Right ventricle myocardium superior (tissue), 1 donor: ENCODE measurements at regions not wholly inside any gene's neighbourhood (a gene's known extent, or its start where the extent isn't known, plus 50 kb on each side); places are given as distances from the start of the nearest gene placed in this dataset.
A peak's percentile ranks its signal among the peaks of the same experiment; 100 is the strongest.

Source experiments
- ATAC-seq: fragments of 200-7000 bp; cut with Tn5 transposase; one replicate; pipeline ENCODE4 v1.9.1; 2020; ENCODE audit warnings: mild to moderate bottlenecking; ENCODE audit not compliant: poor library complexity
- DNase-seq: peaks from one replicate; pipeline ENCODE4 v3.0.0-alpha.2; 2020
- intact Hi-C: fragments of 100-400 bp; cut with DNase I; formaldehyde crosslinking; loops from one replicate; pipeline ENCODE4 v1.11.2; 2022
- donor health status: DM: no; HTN: yes; CAD: no; lungs with severe emphysema.

DNA sequence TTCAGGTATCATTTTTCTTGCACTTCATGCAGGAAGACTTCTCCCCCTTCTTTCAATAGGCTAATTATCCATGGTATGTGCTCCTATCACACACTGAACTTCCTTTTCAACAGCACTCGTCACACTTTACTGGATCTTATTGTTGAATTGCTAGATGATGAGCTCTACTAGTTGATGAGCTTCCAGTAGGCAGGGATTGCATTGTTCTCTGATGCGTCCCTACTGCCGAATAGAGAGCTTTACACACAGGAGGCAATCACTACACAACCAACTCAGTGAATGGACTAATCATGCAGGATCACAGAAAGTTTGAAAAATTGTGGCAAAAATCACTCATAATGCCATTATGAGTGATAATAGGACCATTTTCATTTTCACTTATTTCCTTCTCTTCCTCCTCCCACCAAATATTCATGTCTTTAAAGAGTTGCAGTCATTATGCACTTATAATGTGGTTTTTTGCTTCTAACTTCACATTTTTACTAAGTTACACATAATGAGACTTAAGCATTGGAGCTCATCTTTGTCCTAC is 128.1 kb upstream of the ZNF648 start:
- ATAC-seq (no peak), DNase-seq (no peak)
- intact Hi-C loops = loop anchor here (10.0 kb wide), 1 partner anchor 45 kb away; no protein-coding TSS in a partner anchor

DNA sequence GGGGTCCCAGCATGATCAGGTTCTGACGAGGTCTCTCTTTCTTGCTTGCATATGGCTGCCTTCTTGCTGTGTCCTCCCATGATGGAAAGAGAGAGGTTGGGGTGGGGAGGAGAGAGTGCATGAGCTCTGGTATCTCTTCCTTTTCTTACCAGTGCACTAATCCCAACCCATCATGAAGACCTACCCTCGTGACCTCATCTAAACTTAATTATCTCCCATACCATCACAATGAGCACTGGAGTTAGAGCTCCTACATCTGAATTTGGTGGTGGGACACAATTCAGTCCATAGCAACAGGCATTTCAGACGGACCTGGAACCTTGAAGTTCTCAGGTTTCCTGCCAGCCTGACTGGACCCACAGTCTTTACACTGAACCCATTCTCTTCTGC is 125.2 kb upstream of the ZNF648 start:
- intact Hi-C loops = no loop called here
- DNase-seq (no peak), ATAC-seq (no peak)

DNA sequence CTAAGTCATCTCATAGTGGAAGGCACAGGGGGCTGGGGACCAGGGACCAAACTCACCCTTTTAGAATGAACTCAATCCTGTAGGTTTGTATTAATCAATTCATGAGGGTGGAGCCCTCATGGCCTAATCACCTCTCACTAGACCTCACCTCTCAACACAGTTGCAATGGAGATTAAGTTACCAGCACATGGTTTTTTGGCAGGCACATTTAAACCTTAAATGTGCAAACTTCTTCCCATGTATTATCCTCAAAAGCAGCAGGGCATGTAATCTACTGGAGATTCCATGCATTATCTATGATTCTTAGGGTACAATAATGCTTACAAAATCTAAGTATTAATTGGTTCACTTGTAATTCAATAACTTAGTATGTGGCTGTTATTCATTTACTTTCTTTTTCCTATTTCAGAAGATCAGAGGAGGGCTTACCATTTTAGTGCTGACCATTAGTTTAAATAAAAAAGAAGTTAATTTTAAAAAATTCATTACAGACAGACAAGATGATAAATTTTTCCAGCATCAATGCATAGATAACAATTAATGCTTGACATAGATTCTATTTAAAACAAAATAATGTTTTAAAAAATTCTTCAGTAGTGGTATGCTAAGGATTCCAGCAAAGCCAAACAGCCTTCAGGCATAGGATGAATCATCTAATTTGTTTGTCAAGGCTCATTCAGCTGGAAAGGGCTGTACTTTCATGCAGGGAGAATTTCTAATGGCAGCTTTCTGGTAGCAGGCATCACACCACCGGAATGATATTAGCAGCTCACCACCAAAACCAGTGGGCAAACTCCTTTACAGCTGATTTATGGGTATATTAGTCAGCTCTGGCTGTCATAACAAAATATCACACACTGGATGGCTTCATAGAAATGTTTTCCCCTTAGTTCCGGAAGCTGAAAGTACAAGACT is 124.6 kb upstream of the ZNF648 start:
- ATAC-seq (no peak), DNase-seq (no peak)
- intact Hi-C loops = no loop called here

DNA sequence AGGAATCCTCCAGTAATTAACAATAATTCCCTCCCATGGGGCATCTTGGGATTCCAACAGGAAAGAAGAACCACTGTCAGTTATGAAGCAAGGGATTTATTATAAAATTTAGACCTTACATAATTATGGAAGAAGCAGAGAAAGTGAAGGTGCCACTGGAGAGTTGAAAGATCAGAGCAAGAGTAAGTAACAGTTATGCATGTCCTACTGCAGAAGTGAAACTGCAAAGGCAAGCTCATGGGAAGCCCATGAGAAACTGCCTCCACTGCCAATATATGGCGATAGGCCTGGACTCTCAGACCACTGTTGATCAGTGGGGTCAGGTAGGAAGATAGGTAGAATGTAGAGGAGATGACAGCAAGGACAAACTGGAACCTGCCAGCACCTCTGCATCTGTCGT is 123.6 kb upstream of the ZNF648 start:
- ATAC-seq = no peak
- no peak for DNase-seq
- intact Hi-C loops = no loop called here

DNA sequence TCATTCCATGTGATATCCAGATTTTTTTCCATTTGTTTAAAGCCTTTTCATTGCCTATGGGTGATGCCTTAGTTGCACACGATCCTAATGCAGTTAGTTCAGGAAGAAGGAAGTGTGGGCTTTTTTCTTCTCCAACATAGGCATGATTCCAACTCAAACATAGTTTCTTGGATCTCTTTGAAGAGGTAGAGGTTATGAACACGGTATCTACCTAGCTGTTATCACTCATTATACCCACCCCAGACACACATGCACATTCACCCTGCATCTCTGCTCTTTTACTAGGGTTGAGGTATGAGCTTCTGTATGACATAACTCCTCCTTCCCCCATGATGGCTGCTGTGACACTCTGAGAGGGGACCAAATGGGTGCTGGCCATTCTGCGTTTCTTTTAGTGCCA is 122.1 kb upstream of the ZNF648 start:
- DNase-seq = no peak
- intact Hi-C loops = no loop called here

DNA sequence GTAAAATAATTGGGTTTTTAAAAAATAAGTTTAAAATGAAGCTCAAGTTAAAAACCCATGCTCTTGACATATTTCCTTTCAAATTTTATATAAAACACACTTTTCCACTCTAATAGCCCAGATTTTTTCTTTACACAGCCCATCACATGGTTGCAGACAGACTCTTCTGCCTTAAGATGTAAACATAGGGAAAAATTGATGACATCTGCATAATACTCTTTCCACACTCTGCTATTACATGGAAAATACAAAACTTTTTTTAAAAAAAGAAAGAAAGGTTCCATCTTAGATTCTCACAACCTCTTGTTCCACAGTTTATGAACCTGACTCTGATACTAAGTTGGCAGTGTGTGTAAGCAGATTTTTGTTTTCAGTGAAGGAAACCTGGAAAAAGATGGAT is 120.8 kb upstream of the ZNF648 start:
- ATAC-seq = no peak
- intact Hi-C loops = no loop called here
- no peak for DNase-seq

More for the DNA sequence above, 122.1 kb upstream of the ZNF648 start:
- ATAC-seq = no peak

- intact Hi-C loops = no loop called here
- ATAC-seq (no peak), DNase-seq (no peak)
These were observed 119.7 kb upstream of the ZNF648 start for GRCh38 chr1:182181167-182181572.

GRCh38 chr1:182175361-182175931 is 113.9 kb upstream of the ZNF648 start:
- DNase-seq (no peak), ATAC-seq (peak; percentile 37)
- intact Hi-C loops = no loop called here

DNA sequence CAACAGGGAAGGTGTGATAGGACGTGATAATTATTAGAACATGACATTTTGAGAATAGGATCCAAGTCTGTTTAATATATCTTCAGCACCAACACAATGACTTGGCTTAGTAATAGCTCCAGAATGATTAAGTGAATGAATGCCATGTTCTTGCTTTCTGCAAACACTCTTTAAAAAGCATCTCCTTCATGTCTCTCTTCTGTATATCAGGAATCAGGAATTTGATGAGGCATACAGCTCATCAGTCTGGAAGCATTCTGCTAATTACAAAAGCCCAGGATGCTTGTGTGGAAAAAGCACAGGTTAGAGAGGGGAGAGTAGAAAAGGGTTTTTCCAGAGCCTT is 113.0 kb upstream of the ZNF648 start:
- no peak for DNase-seq
- intact Hi-C loops = no loop called here
- ATAC-seq = no peak

DNA sequence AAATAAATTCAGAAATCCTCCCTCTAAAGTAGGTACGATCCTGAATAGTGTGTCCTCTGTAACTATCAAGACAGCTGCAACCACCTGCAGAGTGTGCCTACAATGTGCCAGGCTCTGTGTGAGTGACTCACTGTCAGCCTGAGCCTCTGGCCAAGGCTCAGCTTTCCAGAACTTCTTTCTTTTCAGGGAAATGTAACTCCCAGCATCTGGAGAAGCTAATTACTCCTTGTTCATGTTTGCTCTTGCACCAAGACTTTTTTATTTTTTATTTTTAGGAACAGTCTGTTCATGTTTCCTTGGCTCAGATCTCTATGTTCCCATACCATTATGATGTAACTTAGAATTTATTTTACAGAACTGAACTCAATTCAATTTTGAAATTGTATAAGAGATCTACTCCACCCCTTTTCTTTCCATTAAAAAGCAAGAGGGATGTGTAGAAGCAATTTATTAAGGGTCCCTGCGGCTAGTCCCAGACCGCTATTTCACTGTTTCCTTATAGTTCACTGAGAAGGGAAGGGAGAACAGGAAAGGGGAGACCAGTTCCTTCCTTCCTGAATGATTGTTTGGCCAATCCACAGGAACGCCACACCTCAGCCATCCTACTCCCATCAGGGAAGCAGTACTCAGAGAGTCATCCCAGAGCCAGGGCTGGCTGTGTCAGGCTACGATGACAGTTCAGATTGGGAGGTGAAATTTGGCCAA is 112.4 kb upstream of the ZNF648 start:
- intact Hi-C loops = no loop called here
- peak; percentile 76 for ATAC-seq

GRCh38 chr1:182172699-182173098 is 111.2 kb upstream of the ZNF648 start:
- intact Hi-C loops = no loop called here
- no peak for DNase-seq
- no peak for ATAC-seq

More for the DNA sequence above, 112.4 kb upstream of the ZNF648 start:
- DNase-seq = no peak

DNA sequence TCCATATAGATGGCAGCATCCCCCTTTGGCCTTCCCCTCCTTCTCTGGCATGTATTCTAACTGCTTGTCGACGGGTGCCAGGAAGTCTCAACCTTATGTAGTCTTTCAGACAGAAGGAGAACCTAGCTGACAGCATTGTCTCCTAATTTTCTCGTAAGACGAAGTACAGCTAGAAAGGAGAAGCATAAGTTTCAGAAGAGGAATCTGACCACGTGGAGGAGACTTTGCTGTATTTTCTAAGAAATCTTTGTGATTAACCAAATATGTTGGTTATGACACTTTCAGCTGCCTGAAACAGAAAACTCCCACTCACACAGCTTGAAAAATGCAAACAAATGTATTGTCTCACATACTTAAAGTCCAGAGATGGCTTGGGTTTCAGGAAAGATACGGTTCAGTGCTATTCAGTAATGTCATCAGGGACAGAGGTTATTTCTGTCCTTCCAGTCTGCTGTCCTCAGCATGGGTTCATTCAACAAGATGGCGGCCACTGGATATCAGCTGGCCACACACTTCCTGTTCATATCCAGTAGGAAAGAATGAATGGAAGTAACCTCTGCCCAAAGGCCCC is 109.5 kb upstream of the ZNF648 start:
- intact Hi-C loops = no loop called here
- ATAC-seq (peak; percentile 28), DNase-seq (no peak)

GRCh38 chr1:182169203-182169602 is 107.7 kb upstream of the ZNF648 start:
- ATAC-seq = peak; percentile 14
- intact Hi-C loops = no loop called here
- peak; percentile 59 for DNase-seq

DNA sequence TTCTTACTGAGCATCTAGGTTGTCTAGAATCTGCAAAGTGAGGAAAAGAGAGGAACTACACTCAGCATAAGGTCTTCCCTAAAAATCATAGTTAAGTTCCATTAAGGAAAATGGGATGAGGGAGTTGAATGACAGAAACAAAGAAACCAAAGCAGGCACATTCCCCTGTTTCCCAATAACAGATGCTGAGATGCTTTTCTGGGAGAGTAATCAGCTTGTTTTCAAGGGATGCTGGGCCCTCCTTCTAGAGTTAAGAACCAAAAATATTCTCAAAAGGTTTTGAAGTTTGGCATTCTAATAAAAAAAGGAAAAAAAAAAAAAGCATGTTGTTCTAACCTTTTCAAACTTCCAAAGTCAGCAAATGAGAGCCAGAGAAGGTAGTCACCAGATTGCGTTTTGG is 105.2 kb upstream of the ZNF648 start:
- DNase-seq (no peak), ATAC-seq (no peak)
- intact Hi-C loops = no loop called here

DNA sequence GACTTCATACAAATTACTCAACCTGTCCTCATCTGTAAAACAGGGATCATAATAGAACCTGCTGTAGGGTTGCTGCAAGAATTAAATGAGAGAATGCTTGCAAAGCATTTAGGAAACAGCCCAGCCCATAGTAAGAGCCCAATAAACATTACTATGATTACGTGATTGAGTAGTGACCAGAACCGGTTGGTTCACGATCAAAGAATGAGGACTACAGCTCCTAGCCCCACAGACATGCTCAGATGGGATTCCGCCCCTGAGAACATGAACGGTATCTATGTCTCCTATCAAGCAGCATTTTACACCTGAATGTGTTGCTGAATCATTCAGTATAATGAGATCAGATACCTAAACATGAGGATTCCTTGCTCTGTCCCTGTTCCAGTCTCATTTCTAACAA is 104.8 kb upstream of the ZNF648 start:
- intact Hi-C loops = no loop called here
- DNase-seq (no peak), ATAC-seq (no peak)

DNA sequence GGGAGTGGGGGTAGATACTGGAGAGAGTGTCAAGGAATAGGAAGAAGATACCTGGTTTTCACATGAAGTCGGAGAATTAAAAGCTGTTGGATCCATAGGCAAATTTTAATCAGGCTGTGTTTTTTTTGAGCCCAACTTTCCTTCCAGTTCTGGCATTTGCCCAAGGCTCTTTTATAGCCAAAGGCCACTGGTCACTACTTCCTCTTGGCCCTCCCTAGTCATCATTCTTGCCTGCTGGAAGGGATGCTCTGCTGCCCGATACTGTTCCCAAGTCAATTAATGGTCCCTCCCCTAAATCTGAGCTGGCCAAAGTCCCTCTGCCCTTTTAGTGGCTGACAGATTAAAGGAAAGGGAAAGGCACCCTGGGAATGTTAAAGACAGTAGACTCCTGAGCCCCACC is 102.8 kb upstream of the ZNF648 start:
- ATAC-seq (peak; percentile 82), DNase-seq (no peak)
- intact Hi-C loops = no loop called here

GRCh38 chr1:182163821-182164223 is 102.3 kb upstream of the ZNF648 start:
- DNase-seq (peak; percentile 76), ATAC-seq (peak; percentile 89)
- intact Hi-C loops = no loop called here

DNA sequence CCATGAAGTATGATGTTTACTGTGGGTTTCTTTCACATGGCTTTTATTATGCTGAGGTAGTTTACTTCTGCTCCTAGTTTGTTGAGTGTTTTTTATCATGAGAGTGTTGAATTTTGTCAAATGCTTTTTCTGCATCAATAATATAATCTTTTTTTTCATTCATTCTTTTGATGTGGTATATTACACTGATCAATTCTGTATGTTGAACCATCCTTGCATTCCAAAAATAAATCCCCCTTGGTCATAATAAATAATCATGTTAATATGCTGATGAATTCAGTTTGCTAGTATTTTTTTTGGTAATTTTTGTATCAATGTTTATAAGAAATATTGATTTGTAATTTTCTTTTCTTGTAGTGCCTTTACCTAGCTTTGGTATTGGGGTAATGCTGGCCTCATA is 97.9 kb upstream of the ZNF648 start:
- intact Hi-C loops = no loop called here
- ATAC-seq (no peak), DNase-seq (no peak)

GRCh38 chr1:182157187-182157586 is 95.7 kb upstream of the ZNF648 start:
- intact Hi-C loops = no loop called here
- ATAC-seq (no peak), DNase-seq (no peak)
